Heart right ventricle (tissue), 16 donors: ENCODE measurements at regions not wholly inside any gene's neighbourhood (a gene's known extent, or its start where the extent isn't known, plus 50 kb on each side); places are given as distances from the start of the nearest gene placed in this dataset.

Source experiments
- ATAC-seq, 8 donors: fragments of 200-7000 bp; cut with Tn5 transposase; one replicate each; pipeline ENCODE4 v1.9.1; 2020; ENCODE audit warnings: mild to moderate bottlenecking in 8 of 8, moderate library complexity in 8 of 8, moderate number of reproducible peaks in 1 of 8
- DNase-seq, 2 donors: peaks; one replicate each; pipeline ENCODE4 v3.0.0-alpha.2; 2020
- H3K27ac ChIP-seq, 10 donors: fragments of 200-600 bp; sonication (generic) in 2 of 10; one replicate each; pipeline versions ENCODE4 v1.5.0 to v1.8.0; 2020 to 2022; ENCODE audit warnings: mild to moderate bottlenecking in 3 of 10
- H3K27me3 ChIP-seq, 7 donors: fragments of 200-600 bp; one replicate each; pipeline ENCODE4 v1.8.0; 2021 to 2022; ENCODE audit warnings: mild to moderate bottlenecking in 2 of 7
- H3K36me3 ChIP-seq, 9 donors: fragments of 200-600 bp; sonication (generic) in 1 of 9; one replicate each; pipeline versions ENCODE4 v1.5.0 to v1.8.0; 2020 to 2022; ENCODE audit warnings: mild to moderate bottlenecking in 2 of 9
- H3K4me1 ChIP-seq, 9 donors: fragments of 200-600 bp; sonication (generic) in 1 of 9; one replicate each; pipeline versions ENCODE4 v1.5.0 to v1.8.0; 2020 to 2022; ENCODE audit warnings: mild to moderate bottlenecking in 4 of 9
- H3K4me3 ChIP-seq, 10 donors: fragments of 200-600 bp; sonication (generic) in 2 of 10; one replicate each; pipeline versions ENCODE4 v1.5.0 to v1.8.0; 2020 to 2022; ENCODE audit warnings: mild to moderate bottlenecking in 7 of 10, moderate library complexity in 2 of 10
- H3K9me3 ChIP-seq, 11 donors: fragments of 200-600 bp in 10 of 11; sonication (generic) in 2 of 11; one replicate each; pipeline versions ENCODE4 v1.5.0 to v1.8.0; 2013 to 2022; ENCODE audit warnings: mild to moderate bottlenecking in 2 of 11, control low read depth in 1 of 11, moderate library complexity in 1 of 11
- WGBS, 2 donors: extraction: QIAGEN DNeasy Blood & Tissue Kit; methylation state at CpG; one replicate each; pipeline ENCODE4 v1.1.7; 2013; ENCODE audit warnings: inconsistent platforms in 1 of 2; 5-methylcytosine and 5-hydroxymethylcytosine counted together
- intact Hi-C, 10 donors: fragments of 100-400 bp; cut with DNase I; formaldehyde crosslinking; loops; one replicate each; pipeline versions ENCODE4 v1.11.1 to v1.14.2; 2022
- TF ChIP-seq, protein P1 (sequence below), 9 donors: fragments of 200-600 bp; sonication (generic) in 2 of 9; IDR thresholded peaks; one replicate each; pipeline versions ENCODE4 v1.5.0 to v1.8.0; 2021 to 2022; ENCODE audit warnings: antibody characterized with exemption in 9 of 9, mild to moderate bottlenecking in 5 of 9, moderate library complexity in 1 of 9
- donor health status: Arrhythmogenic right ventricular cardiomyopathy.
- donor health status: ischemic (EF 13 %, LVEDD 7.1; RV severe dilation, severe dysfunction).
- donor health status: healthy with polysubstance abuse.
- donor health status: DM: no; HTN: yes; CAD: no.
- donor health status: DM: no; HTN: no; CAD: no.
- donor health status: ischemic (EF 25% LVEDD 6.9; RV normal size, moderate dysfunction).
- donor health status: ischemic (EF 25% LVEDD 5.7; RV mildly dilated, moderate dysfunction).
- donor health status: healthy.
- donor health status: DM: yes; HTN: yes; CAD: no.
- donor health status: Ischemic cardiomyopathy.
- donor health status: ischemic (EF 35%, LVEDD 5.7; RV mildly dilated, moderate dysfunction).
- donor health status: nonischemic (EF 11% LVEDD 7.7; RV severe dilation, severe dysfunction).
- donor health status: DM: yes; HTN: yes; CAD: no.
- donor health status: PGD.
- donor health status: ischemic (EF 29% LVEDD 5.4; RV normal size, mild dysfunction).
- donor health status: nonischemic (EF 23%, LVEDD 6.1; RV moderate dilation, normal function).

DNA sequence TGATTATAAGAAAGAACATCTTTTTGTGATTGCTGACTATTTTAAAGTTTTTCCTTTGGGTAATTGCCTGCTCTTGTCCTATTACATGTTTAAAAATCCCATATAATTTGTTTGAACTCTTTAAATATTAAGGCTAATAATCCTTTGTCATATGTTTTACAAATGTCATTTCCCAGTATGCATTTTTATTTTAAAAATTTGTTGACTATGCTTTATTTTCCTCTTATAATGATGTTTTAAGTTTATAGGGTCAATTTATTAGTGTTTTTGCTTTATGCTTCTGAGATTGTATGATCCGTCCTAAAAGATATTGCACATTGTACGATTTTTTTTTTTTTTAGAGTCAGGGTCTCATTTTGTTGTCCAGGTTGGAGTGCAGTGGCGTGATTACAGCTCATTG is 297.2 kb downstream of the RNF144B start:
- Histone ChIP-seq H3K27ac (no peak overlapping the region), H3K9me3 (no peaks in the 10 kb centered on the region), H3K4me1 (no peaks in the 10 kb centered on the region), H3K36me3 (no peaks in the 10 kb centered on the region), H3K27me3 (no peaks in the 10 kb centered on the region), H3K4me3 (no peak overlapping the region)
- intact Hi-C loops = no loop called here
- no peak for ATAC-seq
- TF ChIP-seq, protein P1, sequence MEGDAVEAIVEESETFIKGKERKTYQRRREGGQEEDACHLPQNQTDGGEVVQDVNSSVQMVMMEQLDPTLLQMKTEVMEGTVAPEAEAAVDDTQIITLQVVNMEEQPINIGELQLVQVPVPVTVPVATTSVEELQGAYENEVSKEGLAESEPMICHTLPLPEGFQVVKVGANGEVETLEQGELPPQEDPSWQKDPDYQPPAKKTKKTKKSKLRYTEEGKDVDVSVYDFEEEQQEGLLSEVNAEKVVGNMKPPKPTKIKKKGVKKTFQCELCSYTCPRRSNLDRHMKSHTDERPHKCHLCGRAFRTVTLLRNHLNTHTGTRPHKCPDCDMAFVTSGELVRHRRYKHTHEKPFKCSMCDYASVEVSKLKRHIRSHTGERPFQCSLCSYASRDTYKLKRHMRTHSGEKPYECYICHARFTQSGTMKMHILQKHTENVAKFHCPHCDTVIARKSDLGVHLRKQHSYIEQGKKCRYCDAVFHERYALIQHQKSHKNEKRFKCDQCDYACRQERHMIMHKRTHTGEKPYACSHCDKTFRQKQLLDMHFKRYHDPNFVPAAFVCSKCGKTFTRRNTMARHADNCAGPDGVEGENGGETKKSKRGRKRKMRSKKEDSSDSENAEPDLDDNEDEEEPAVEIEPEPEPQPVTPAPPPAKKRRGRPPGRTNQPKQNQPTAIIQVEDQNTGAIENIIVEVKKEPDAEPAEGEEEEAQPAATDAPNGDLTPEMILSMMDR (IDR thresholded peaks at IDR 0.05) = no peak
- no peak for DNase-seq
- WGBS, 2 donors = 51 to 63% methylated on average over 3 of the region's 3 CpGs

DNA sequence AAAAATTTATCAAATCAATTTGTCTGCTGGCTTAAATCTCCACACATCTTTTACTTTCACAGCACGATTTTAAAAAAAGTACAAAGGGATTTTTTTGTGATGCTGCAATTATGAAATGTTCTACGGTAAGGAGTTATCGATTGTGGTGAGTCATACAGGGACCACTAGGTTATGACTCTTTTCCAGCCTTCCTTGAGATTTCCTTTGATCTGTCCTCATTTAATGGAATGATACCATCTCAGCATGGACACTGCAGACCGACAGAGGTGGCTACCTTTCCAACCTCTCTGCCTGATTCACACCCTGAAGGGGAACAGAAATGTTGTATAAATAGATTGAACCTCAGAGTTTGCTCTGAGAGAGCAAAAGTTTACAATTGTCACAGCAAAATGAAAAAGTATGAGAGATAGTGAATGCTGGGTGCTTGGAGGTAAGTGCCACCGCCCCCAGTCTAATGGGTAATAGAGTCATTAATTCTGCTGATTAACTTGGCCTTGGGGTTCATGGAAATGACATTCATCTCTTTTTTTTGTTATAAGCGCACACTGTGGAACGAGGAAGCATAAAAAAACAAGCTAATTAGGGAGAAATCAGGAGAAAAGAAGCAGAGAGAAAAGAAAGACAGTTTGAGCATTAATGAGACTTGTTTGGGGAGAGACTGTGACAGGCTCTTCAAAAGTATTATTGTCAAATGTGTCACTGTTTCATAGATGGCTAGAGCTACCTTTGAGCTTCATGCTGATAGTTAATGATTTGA is 306.0 kb downstream of the RNF144B start:
- WGBS, 2 donors = 70 to 75% methylated on average over 7 of the region's 7 CpGs
- Histone ChIP-seq H3K4me3 (no peak overlapping the region), H3K27me3 (no peaks in the 10 kb centered on the region), H3K27ac (no peak overlapping the region), H3K4me1 (no peaks in the 10 kb centered on the region), H3K36me3 (no peaks in the 10 kb centered on the region), H3K9me3 (no peaks in the 10 kb centered on the region)
- TF ChIP-seq, protein P1 (IDR thresholded peaks at IDR 0.05) = no peak
- ATAC-seq (no peak), DNase-seq (no peak)
- intact Hi-C loops = no loop called here

DNA sequence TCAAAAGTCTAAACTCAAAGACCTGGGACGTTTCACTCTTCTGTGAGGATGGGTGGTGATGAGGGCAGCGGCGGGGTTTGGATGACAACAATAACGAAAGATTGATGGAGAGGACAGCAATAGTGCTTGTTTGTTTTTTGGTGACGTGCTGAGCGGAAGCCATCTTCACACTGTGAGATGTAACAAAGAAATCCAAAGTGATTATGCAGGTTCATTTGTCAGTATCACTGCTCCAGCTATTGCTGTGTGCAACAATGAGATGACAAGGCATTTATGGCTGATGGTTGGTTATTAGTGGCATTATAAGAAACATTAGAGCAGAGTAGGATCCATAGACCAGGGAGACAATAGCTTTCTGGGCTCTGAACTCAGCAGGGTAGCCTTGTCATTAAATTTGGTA is 306.7 kb downstream of the RNF144B start:
- no peaks in the 10 kb centered on the region for H3K27me3 ChIP-seq
- DNase-seq (no peak), ATAC-seq (no peak)
- H3K36me3 ChIP-seq = no peaks in the 10 kb centered on the region
- no peak overlapping the region for H3K27ac ChIP-seq
- TF ChIP-seq, protein P1 (IDR thresholded peaks at IDR 0.05) = no peak
- no peak overlapping the region for H3K4me3 ChIP-seq
- intact Hi-C loops = no loop called here
- H3K9me3 ChIP-seq = no peaks in the 10 kb centered on the region
- WGBS, 2 donors = 73 to 76% methylated on average over 6 of the region's 6 CpGs
- H3K4me1 ChIP-seq = no peaks in the 10 kb centered on the region

DNA sequence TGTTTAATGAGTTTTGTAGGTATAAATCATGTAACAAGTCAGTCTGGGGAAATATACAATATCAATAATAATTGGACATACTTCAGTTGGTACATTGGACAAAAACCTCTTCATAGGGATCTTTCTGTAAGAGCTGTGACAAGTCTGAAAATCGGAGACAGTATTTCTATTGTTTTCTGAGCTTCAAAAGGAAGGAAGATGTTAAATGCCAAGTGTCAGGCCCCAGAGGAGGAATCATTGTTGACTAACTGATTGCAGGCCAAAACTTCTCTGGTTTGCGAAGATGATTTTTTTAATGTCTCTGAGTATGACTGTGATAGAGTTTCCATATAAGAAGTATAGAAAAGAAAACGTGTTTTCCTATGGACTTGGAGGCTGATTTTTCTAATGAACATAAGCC is 316.4 kb downstream of the RNF144B start:
- H3K27ac ChIP-seq = no peak overlapping the region
- H3K4me1 ChIP-seq = no peaks in the 10 kb centered on the region
- WGBS, 2 donors = 57 to 65% methylated on average over 3 of the region's 3 CpGs
- H3K4me3 ChIP-seq = no peak overlapping the region
- DNase-seq (no peak), ATAC-seq (no peak)
- TF ChIP-seq, protein P1 (IDR thresholded peaks at IDR 0.05) = no peak
- H3K36me3 ChIP-seq = no peaks in the 10 kb centered on the region
- H3K9me3 ChIP-seq = peaks cover 0 to 3% (median 0%) of the 10 kb centered on the region in 11 donors
- no peaks in the 10 kb centered on the region for H3K27me3 ChIP-seq
- intact Hi-C loops = no loop called here
